Transverse colon (tissue), 4 donors: ENCODE measurements at regions not wholly inside any gene's neighbourhood (a gene's known extent, or its start where the extent isn't known, plus 50 kb on each side); places are given as distances from the start of the nearest gene placed in this dataset.

Source experiments
- CTCF ChIP-seq, 5 experiments: fragments of 200-600 bp in 3 of 5; fragments of 450-650 bp in 2 of 5; sonication (generic) in 3 of 5; IDR thresholded peaks; 1 replicate in 2 of 5; 2 replicates in 3 of 5; pipeline ENCODE4 v1.5.1; 2016 to 2017; ENCODE audit warnings: antibody characterized with exemption in 5 of 5, inconsistent platforms in 3 of 5, mild to moderate bottlenecking in 2 of 5, moderate library complexity in 1 of 5
- POLR2A ChIP-seq: fragments of 450-650 bp; IDR thresholded peaks from one replicate; pipeline ENCODE4 v1.6.1; 2016; ENCODE audit warnings: antibody characterized with exemption, mild to moderate bottlenecking, moderate library complexity
- POLR2AphosphoS5 ChIP-seq, 3 donors: sonication (generic); formaldehyde crosslinking; IDR thresholded peaks; one replicate each; pipeline ENCODE4 v1.6.1; 2016; ENCODE audit warnings: antibody characterized with exemption in 3 of 3

DNA sequence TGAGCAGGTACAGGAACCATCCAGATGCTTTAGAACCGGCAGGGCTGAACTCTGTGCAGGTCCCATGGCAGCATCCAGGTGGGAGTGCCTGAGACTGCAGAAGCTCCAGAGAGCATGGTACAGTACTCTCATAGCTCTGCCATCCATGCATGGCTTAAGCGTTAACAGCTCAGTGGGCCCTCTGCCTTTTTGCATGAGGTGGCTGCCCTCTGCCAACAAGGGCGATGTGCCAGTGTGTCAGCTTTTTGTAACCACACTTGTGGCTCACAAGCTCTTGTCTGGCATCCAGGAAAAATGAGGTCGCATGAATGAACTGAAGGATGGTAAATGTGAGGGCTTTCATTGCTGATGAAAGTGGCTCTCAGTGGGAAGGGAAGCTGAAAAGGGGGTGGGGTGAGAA lies 950.1 kb downstream of the DIPK2A start:
- no peak for TF ChIP-seq CTCF (IDR thresholded peaks at IDR 0.05)
- no peak for TF ChIP-seq POLR2AphosphoS5 (IDR thresholded peaks at IDR 0.05)
- no peak for TF ChIP-seq POLR2A
